KG1 (cell line): ENCODE measurements at regions not wholly inside any gene's neighbourhood (a gene's known extent, or its start where the extent isn't known, plus 50 kb on each side); places are given as distances from the start of the nearest gene placed in this dataset.

Source experiments
- DNase-seq: peaks from one replicate; lab custom pipeline; 2025; lab: John Stamatoyannopoulos, UW

GRCh38 chr20:60321601-60322000, 363.4 kb downstream of the CDH26 start:
- DNase-seq = no peak

- no peak for DNase-seq
Measured at GRCh38 chr20:60326821-60327220, 368.6 kb downstream of the CDH26 start.

DNA sequence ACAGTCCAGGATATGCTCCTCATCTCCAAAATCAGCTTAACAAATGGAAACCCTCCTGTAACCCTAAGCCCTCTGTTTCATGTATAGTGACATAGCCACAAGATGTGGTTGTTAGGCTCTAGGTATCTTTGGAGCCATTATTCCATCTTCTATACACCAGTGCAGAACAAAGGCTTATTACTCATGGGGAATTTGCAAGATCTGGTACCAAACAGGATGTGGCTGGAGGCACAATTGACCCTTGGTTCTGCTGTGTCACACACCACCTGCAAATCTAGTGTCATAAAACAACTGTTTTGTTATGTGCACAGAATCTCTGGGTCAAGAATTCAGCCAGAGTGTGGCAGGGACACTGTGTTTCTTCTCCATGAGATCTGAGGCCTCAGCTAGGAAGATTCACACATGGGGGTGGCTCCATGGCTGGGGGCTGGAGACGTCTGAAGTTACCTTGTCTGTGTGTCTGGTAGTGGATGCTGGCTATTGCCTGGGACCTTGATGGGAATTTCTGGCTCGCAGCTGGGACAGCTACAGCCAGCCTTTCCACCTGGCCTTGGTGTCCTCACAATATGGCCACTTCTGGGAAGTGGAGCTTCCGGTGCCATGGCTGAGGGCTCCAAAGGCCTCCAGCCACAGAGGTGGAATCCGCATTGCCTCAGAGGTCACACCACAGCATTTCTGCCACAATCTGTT, 369.9 kb downstream of the CDH26 start:
- no peak for DNase-seq

DNA sequence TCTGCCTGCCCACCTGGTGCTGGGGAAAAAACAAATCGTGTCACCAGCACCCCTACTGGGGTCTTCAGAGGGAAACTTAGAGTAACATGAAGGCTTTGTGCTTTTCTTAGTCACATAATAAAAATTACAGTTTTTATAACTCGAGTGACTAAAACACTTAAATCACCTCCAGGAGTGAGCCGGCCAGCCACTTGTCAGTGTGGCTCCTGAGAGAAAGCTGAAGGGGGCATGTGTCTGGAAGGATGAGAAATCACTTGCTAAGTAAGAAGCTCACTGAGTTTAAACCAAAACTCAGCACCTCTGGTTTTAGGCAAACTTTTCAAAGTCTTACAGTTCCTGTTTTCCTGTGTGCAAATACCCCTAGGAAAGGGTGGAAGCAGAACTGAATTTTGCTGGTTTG, 372.2 kb downstream of the CDH26 start:
- no peak for DNase-seq

- no peak for DNase-seq
Measured at GRCh38 chr20:60331688-60332300, 373.6 kb downstream of the CDH26 start.

DNA sequence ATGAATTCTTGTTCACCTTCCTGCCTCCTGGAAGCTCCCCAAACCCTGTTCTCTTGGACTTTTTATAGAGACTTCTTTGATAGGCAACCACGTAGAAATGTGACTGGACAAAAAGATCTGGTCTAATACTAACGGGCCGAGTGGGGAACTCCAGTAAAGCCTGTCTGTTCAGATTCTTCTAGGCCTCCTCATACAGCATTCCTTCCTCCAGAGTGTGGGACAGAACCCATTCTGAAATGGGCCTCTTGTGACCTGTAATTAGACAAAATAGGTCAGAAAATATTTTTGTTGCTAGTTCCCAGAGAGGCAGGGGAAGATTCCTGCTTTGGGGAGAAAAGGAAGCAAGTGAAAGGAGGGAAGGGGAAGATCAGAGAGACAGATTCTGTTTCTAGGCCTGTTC, 374.3 kb downstream of the CDH26 start:
- DNase-seq = no peak

DNA sequence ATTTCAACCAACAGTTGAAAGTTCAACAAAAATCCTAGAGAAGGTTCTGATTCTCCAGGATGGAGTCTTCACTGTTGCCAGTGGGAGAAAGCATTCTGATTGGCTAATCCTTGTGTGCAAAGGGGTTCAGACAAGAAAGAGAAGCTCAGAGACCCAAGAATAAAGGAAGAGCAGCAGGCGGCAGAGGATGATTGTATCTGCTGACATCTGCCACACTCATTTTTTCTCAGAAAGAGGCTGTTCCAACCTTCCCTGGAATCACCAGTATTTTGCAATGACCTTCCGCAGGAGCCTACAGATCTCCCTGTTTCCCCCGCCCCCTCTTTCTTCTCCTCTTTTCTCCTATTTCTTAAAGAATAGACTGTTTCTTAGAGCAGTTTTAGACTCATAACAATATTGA, 376.7 kb downstream of the CDH26 start:
- DNase-seq = no peak

GRCh38 chr20:60338556-60338955, 380.3 kb downstream of the CDH26 start:
- no peak for DNase-seq

DNA sequence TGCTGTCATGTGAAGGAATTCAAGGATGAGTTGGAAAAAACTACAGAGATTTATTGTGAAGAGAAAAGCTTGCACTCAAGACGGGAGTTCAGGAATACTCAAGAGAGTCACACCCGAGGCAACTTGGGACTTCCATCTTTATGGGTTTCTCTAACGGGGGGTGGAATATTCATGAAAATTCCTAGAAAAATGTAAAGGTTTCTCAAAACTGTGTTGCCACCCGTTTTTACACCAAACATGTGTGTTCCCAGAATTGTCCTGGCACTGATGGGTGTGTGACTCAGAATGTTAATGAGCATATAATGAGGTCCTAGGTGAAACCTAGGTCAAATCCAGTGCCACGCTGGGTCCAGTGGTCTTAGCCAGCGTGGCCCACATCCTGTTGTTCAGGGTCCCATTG, 381.5 kb downstream of the CDH26 start:
- no peak for DNase-seq

- no peak for DNase-seq
Measured at GRCh38 chr20:60340232-60340631, 382.0 kb downstream of the CDH26 start.

DNA sequence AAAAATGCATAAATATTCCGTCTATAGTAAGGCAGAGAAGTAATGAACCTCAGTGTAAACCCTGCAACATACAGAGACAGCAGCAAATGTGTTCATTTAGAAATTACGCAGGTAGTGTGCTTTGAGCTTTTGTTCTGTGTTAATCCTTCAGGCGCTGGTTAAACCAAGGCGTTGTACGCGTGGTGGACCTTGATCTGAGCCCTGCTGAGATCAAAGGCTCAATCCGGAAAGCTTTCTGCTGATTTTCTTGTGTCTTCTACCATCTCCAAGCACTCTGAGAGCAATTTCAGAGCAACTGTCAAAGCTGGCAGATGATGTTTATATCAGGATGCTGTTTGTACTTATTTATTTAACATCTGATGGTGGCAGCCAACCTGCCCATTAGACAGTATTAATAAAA, 382.8 kb downstream of the CDH26 start:
- no peak for DNase-seq

- DNase-seq = no peak
Measured at GRCh38 chr20:60345106-60345505, 386.9 kb downstream of the CDH26 start.

GRCh38 chr20:60349418-60349817, 391.2 kb downstream of the CDH26 start:
- DNase-seq = no peak

- no peak for DNase-seq
Measured at GRCh38 chr20:60352017-60352416, 393.8 kb downstream of the CDH26 start.

DNA sequence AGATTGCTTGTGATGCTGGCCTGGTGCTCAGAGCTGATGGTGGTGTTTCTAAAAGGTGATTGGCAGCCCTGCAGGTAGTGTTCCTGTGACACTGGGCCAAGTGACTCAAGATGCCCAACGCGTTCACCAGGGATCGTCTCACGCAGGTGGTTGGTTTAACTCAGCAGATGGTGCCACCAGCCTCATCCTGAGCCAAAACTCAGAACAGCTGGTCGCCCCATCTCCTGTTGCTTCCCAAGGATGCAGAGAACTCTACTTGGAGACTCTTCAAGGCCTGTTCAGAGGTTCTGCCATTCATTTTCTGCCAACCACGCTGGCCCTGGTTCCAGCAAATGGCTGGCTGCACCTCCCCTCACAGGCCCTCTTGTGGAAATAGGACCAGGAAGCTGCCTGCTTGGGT, 394.4 kb downstream of the CDH26 start:
- DNase-seq = no peak

DNA sequence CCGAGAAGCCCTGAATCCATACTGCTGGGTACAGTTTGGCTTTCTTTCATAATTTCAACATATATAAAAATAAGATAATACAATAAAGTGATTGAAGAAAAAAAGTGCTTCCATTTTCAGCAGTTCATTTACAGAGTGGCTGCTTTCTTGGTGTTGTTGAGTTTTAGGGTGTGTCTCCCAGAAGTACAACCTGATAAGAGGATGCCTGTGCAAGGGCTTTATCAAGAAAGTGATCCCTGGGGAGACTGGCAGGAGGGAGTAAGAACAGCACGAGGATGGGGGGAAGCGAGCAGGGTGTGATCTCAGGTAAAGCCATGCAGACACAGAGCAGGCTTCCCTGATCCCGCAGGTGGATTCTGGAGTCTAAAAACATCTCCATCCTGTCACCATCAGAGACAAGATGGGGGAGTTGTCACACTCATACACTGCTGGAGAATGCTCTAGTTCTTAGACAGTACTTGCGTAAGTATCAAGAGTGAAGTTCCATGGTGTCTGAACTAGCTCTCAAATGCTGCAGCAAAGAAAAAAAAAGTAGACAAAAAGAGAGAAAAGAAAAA, 395.9 kb downstream of the CDH26 start:
- no peak for DNase-seq

DNA sequence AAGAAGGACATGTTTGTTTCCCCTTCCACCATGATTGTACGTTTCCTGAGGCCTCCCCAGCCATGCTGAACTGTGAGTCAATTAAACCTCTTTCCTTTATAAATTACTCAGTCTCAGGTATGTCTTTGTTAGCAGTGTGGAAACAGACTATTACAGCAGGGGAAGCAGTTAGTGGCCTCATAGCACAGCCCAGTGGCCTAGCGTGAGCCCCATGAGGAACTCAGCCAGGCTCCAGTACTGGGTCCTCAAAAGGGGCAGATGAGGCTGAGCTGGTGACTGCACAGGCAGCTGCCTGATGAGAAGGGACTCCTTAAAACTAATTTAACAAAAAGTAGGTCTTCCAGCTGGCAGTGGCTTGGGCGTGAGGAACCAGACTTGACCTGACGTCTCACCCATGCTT, 399.9 kb downstream of the CDH26 start:
- no peak for DNase-seq

DNA sequence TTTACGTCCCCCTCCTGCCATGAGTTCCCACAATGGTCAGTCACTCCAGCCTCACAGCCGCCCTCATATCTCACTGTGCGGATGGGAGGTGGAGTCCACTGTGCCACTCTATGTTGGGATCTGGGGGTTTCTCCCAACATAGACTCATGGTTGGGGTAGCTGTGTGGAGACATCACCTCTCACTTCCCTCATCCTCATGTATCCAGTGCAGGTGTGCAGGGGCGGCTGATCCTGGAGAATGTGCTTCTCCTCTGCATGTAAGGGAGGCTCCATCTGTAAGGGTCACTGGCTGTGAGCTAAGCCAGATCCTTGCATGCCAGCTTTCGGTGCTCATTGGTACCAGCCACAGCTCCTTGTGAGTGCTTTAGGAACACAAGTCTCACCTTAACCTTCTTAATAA, 400.8 kb downstream of the CDH26 start:
- DNase-seq = no peak

- no peak for DNase-seq
Measured at GRCh38 chr20:60361761-60362395, 403.7 kb downstream of the CDH26 start.

GRCh38 chr20:60362531-60362930, 404.3 kb downstream of the CDH26 start:
- no peak for DNase-seq

GRCh38 chr20:60363698-60364097, 405.5 kb downstream of the CDH26 start:
- DNase-seq = no peak

DNA sequence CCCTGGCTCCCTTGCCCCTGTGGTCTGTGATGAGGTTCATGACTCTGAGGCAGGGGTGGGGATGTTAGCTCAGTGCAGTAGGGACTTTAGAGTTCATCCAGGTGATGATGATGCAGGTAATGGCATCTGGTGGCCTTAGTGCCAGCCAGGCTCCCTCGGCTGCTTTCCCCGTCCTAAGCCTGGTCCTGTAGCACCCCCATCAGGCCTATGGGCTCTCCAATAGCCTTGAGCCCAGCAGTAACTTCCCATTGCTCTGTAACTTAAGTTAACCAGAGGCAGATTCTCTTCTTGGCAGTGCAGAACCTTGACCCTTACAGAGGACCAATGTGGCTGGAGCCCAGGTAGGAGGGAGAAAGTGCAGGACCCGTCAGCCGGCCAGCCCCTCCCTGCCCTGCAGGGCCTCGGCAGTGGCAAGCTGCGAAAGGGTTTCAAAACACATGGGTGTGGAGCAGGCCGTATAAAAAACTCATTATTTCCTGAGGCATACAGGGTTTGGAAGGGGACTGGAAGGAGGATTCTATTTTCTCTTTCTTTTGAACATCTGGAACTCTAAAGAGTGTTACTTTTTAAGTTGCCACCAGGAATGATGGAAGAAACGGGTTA, 406.9 kb downstream of the CDH26 start:
- DNase-seq = no peak

- no peak for DNase-seq
Measured at GRCh38 chr20:60365882-60366281, 407.7 kb downstream of the CDH26 start.
